GM12875 (cell line): ENCODE measurements at regions not wholly inside any gene's neighbourhood (a gene's known extent, or its start where the extent isn't known, plus 50 kb on each side); places are given as distances from the start of the nearest gene placed in this dataset.

Experiments used
- H3K4me3 ChIP-seq: one replicate; pipeline ENCODE4 v1.5.1; 2011; ENCODE audit warnings: low read depth, low read length, control low read depth
- TF ChIP-seq, protein P1 (sequence below): IDR thresholded peaks from 2 replicates; pipeline ENCODE4 v1.5.1; 2011; ENCODE audit warnings: low read depth, mild to moderate bottlenecking, control low read depth, inconsistent platforms, low read length, moderate library complexity, borderline replicate concordance; ENCODE audit not compliant: insufficient read depth

DNA sequence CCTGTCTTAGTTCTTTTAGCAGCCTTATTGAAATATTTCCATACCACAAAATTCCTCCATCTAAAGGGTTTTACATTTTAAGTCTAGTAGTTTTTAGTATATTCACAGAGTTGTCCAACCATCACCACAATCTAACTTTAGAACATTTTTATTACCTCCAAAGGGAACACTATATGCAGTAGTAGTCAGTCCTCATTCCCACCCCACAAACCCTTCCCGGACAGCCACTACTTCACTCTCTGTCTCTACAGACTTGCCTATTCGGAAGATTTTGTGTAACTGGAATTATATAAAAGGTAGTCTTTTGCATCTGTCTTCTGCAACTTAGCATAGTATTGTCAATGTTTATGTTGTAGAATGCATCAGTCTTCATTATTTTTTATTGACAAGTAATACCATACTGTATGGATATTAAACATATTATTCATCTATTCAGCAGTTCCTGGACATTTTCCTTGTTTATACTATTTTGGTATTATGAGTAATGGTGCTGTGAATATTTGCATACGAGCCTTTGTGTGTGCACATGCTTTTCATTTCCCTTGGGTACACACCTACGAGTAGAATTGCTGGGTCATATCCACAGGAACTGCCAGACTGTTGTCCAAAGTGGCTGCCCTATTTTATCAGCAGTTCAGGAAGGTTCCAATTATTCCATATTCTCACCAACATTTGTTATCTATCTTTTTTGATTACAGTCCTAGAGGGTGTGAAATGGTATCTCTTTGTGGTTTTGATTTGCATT, 60.9 kb upstream of the LANCL2 start:
- TF ChIP-seq, protein P1, sequence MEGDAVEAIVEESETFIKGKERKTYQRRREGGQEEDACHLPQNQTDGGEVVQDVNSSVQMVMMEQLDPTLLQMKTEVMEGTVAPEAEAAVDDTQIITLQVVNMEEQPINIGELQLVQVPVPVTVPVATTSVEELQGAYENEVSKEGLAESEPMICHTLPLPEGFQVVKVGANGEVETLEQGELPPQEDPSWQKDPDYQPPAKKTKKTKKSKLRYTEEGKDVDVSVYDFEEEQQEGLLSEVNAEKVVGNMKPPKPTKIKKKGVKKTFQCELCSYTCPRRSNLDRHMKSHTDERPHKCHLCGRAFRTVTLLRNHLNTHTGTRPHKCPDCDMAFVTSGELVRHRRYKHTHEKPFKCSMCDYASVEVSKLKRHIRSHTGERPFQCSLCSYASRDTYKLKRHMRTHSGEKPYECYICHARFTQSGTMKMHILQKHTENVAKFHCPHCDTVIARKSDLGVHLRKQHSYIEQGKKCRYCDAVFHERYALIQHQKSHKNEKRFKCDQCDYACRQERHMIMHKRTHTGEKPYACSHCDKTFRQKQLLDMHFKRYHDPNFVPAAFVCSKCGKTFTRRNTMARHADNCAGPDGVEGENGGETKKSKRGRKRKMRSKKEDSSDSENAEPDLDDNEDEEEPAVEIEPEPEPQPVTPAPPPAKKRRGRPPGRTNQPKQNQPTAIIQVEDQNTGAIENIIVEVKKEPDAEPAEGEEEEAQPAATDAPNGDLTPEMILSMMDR, result no peak

GRCh38 chr7:55305135-55305534, 60.0 kb upstream of the LANCL2 start:
- no peak overlapping the region for H3K4me3 ChIP-seq
- TF ChIP-seq, protein P1, result no peak

More for the DNA sequence above, 60.9 kb upstream of the LANCL2 start:
- no peak overlapping the region for H3K4me3 ChIP-seq

GRCh38 chr7:55306331-55306730, 58.8 kb upstream of the LANCL2 start:
- TF ChIP-seq, protein P1, result no peak
- no peak overlapping the region for H3K4me3 ChIP-seq

- TF ChIP-seq, protein P1, result no peak
- no peak overlapping the region for H3K4me3 ChIP-seq
These were observed 57.8 kb upstream of the LANCL2 start for GRCh38 chr7:55307123-55307916.

DNA sequence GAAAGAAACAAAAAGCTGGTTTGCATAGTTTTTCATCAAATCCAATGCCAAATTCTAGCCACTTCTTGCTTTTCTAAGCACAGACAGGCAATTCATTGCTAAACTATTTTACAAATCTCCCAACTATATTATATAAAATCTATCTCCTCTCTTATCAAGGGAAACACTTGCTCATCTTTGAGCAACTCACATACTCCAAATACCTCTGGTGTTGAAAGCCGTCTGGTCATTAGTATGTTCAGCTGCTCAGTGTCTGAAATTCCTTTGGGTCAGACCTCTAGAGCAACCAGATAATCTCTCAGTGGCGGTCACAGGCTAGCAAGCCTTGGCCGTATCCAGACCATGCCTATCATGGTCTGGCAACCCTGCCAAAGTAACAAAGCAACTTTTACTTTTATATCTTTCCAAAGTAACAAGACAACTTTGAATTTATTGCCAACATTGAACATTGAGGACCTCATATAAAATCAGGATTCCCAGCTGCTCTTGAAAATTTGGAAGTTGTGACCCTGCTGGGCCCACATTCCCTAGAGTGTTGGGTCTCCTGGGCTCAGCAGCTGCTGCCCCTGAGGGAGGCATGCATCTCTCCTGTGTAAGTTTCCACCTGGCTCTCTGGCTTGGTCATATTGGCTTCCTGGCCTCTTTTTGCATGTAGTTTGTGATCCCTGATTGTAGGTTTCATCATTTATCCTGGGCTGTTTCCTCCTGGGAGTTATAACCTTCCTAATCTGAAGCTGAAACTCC, 56.8 kb upstream of the LANCL2 start:
- H3K4me3 ChIP-seq, result no peak overlapping the region
- TF ChIP-seq, protein P1, result no peak

DNA sequence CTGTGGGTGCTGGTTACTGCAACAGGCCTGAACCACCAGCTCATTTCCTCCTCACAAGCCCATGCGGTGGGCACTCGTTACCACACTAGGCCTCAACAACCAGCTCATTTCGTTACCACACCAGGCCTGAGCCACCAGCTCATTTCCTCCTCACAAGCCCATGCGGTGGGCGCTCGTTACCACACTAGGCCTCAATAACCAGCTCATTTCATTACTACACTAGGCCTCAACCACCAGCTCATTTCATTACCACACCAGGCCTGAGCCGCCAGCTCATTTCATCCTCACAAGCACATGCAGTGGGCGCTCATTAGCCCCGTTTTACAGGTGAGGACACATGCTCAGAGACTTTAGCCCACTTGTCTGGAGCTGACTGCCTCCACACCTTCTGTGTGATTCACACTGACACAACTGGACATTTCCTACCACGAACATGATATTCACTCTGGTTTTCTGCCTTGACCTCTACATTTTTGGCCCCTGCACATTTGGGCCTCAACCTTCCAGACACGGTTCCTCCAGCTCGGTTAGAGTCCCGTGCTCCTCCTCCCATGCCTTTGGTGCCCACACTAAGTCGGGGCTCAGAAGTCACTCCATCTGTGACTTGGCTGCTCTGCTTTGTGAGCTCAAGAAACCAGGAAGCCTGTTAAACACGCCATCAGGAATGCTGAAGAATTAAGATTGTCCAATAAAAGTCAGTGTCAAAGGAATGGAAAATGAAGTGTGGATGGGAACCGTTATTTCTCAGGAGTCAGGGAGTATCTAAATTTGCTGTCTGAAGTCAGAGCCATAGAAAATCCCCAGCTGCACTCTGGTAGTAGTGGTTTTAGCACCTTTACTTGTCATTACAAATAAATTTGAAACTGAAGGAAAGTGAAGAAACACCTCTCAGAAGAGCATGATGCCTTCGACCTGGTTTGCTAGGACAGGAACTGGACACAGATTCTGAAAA, 55.8 kb upstream of the LANCL2 start:
- TF ChIP-seq, protein P1, result no peak
- H3K4me3 ChIP-seq, result no peak overlapping the region
